ENCODE measurements at regions not wholly inside any gene's neighbourhood (a gene's known extent, or its start where the extent isn't known, plus 50 kb on each side); places are given as distances from the start of the nearest gene placed in this dataset.
A peak's percentile ranks its signal among the peaks of the same experiment; 100 is the strongest.

GRCh38 chr20:54385746-54386145 lies 89.6 kb upstream of the DOK5 start:
- Histone ChIP-seq H3K4me3 (no peak overlapping the region), H3K27me3 (ENCODE audit: low read depth) (no peaks in the 10 kb centered on the region), H3K4me1 (no peaks in the 10 kb centered on the region), H3K36me3 (no peaks in the 10 kb centered on the region), H3K27ac (replicated peaks) (no peak overlapping the region), H3K9me3 (replicated peaks) (no peaks in the 10 kb centered on the region)
- intact Hi-C loops (cut with micrococcal nuclease) = no loop called here
- no peak for DNase-seq
- TF ChIP-seq, protein P1, sequence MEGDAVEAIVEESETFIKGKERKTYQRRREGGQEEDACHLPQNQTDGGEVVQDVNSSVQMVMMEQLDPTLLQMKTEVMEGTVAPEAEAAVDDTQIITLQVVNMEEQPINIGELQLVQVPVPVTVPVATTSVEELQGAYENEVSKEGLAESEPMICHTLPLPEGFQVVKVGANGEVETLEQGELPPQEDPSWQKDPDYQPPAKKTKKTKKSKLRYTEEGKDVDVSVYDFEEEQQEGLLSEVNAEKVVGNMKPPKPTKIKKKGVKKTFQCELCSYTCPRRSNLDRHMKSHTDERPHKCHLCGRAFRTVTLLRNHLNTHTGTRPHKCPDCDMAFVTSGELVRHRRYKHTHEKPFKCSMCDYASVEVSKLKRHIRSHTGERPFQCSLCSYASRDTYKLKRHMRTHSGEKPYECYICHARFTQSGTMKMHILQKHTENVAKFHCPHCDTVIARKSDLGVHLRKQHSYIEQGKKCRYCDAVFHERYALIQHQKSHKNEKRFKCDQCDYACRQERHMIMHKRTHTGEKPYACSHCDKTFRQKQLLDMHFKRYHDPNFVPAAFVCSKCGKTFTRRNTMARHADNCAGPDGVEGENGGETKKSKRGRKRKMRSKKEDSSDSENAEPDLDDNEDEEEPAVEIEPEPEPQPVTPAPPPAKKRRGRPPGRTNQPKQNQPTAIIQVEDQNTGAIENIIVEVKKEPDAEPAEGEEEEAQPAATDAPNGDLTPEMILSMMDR (IDR thresholded peaks at IDR 0.05; ENCODE audit: borderline replicate concordance) = no peak

GRCh38 chr20:54389596-54390280 lies 85.7 kb upstream of the DOK5 start:
- TF ChIP-seq, protein P1 (IDR thresholded peaks at IDR 0.05; ENCODE audit: borderline replicate concordance) = no peak
- Histone ChIP-seq H3K27me3 (ENCODE audit: low read depth) (no peaks in the 10 kb centered on the region), H3K4me3 (no peak overlapping the region), H3K27ac (replicated peaks) (no peak overlapping the region), H3K9me3 (replicated peaks) (peaks cover 22% of the 10 kb centered on the region), H3K36me3 (no peaks in the 10 kb centered on the region), H3K4me1 (no peaks in the 10 kb centered on the region)
- DNase-seq = peak; percentile 14
- intact Hi-C loops (cut with micrococcal nuclease) = no loop called here

GRCh38 chr20:54397292-54398140 lies 77.9 kb upstream of the DOK5 start:
- TF ChIP-seq, protein P1 (IDR thresholded peaks at IDR 0.05; ENCODE audit: borderline replicate concordance) = no peak
- Histone ChIP-seq H3K4me1 (no peaks in the 10 kb centered on the region), H3K9me3 (replicated peaks) (peaks cover 8% of the 10 kb centered on the region), H3K27ac (replicated peaks) (no peak overlapping the region), H3K27me3 (ENCODE audit: low read depth) (no peaks in the 10 kb centered on the region), H3K36me3 (no peaks in the 10 kb centered on the region), H3K4me3 (no peak overlapping the region)
- intact Hi-C loops (cut with micrococcal nuclease) = no loop called here
- DNase-seq = no peak

GRCh38 chr20:54398814-54399213 lies 76.6 kb upstream of the DOK5 start:
- Histone ChIP-seq H3K4me3 (no peak overlapping the region), H3K9me3 (replicated peaks) (no peaks in the 10 kb centered on the region), H3K36me3 (no peaks in the 10 kb centered on the region), H3K27ac (replicated peaks) (no peak overlapping the region), H3K4me1 (no peaks in the 10 kb centered on the region), H3K27me3 (ENCODE audit: low read depth) (no peaks in the 10 kb centered on the region)
- DNase-seq = no peak
- intact Hi-C loops (cut with micrococcal nuclease) = no loop called here
- TF ChIP-seq, protein P1 (IDR thresholded peaks at IDR 0.05; ENCODE audit: borderline replicate concordance) = no peak

DNA sequence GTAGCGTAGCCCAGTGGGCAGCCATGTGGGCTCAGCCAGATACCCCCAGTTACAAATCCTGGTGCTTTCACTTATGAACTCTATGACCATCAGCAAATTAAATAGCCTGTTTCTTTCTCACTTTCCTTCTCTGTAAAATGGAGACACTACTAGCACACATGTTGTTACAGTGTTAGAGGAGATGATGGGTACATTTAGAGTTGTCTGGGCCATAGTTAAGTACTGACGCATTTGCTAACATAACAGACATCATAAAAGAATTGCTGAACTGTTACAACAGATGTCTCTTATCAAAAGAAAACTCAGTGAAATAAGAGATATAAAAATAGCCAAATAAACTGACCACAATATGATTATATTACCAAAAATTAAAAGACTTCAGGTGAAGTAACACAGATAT lies 69.9 kb upstream of the DOK5 start:
- TF ChIP-seq, protein P1 (IDR thresholded peaks at IDR 0.05; ENCODE audit: borderline replicate concordance) = no peak
- no peak overlapping the region for H3K27ac ChIP-seq (replicated peaks)
- no peaks in the 10 kb centered on the region for H3K36me3 ChIP-seq

More for the DNA sequence above, 69.9 kb upstream of the DOK5 start:
- no peak for DNase-seq
- no peaks in the 10 kb centered on the region for H3K27me3 ChIP-seq (ENCODE audit: low read depth)
- no peaks in the 10 kb centered on the region for H3K9me3 ChIP-seq (replicated peaks)
- intact Hi-C loops (cut with micrococcal nuclease) = no loop called here
- no peak overlapping the region for H3K4me3 ChIP-seq
- H3K4me1 ChIP-seq = no peaks in the 10 kb centered on the region

Measured in left ventricle myocardium inferior (tissue), 1 donor.